PC-3 (cell line): ENCODE measurements at regions not wholly inside any gene's neighbourhood (a gene's known extent, or its start where the extent isn't known, plus 50 kb on each side); places are given as distances from the start of the nearest gene placed in this dataset.

Source experiments
- CTCF ChIP-seq: fragments of 300-600 bp; sonication (generic); conservative IDR thresholded peaks from 2 replicates; pipeline ENCODE4 v1.5.1; 2017; ENCODE audit warnings: antibody characterized with exemption, low read depth, mild to moderate bottlenecking, low read length
- EZH2 ChIP-seq: fragments of 300-600 bp; sonication (generic); IDR thresholded peaks from one replicate; pipeline ENCODE4 v1.6.1; 2017; ENCODE audit warnings: antibody characterized with exemption, mild to moderate bottlenecking, low read length; ENCODE audit not compliant: unreplicated experiment
- EZH2phosphoT487 ChIP-seq: fragments of 300-600 bp; sonication (generic); IDR thresholded peaks from 2 replicates; pipeline ENCODE4 v1.6.1; 2018; ENCODE audit warnings: mild to moderate bottlenecking, antibody characterized with exemption, low read length, borderline replicate concordance

- no peak for TF ChIP-seq EZH2
- TF ChIP-seq CTCF = no peak
- no peak for TF ChIP-seq EZH2phosphoT487
These were observed 324.1 kb downstream of the RBM26 start for GRCh38 chr13:79081942-79082341.
